Adrenal gland (tissue), 5 donors: ENCODE measurements at regions not wholly inside any gene's neighbourhood (a gene's known extent, or its start where the extent isn't known, plus 50 kb on each side); places are given as distances from the start of the nearest gene placed in this dataset.

Source experiments
- CTCF ChIP-seq, 6 experiments: fragments of 450-650 bp in 4 of 6; fragments of 200-600 bp in 2 of 6; sonication (generic) in 1 of 6; IDR thresholded peaks; 1 replicate in 5 of 6; 2 replicates in 1 of 6; pipeline versions ENCODE4 v1.5.1 to v1.8.0; 2016 to 2021; ENCODE audit warnings: antibody characterized with exemption in 6 of 6, mild to moderate bottlenecking in 2 of 6, moderate library complexity in 1 of 6
- POLR2A ChIP-seq, 2 donors: fragments of 450-650 bp; IDR thresholded peaks; one replicate each; pipeline ENCODE4 v1.6.1; 2017; ENCODE audit warnings: antibody characterized with exemption in 2 of 2, mild to moderate bottlenecking in 2 of 2, moderate library complexity in 1 of 2
- donor health status: DM: no; HTN: no; CAD: no.

GRCh38 chr21:21858502-21859334 lies 860.5 kb downstream of the NCAM2 start:
- TF ChIP-seq CTCF (IDR thresholded peaks at IDR 0.05), result no peak
- TF ChIP-seq POLR2A (IDR thresholded peaks at IDR 0.05), result no peak
